Body of pancreas (tissue), 4 donors: ENCODE measurements at regions not wholly inside any gene's neighbourhood (a gene's known extent, or its start where the extent isn't known, plus 50 kb on each side); places are given as distances from the start of the nearest gene placed in this dataset.
A peak's percentile ranks its signal among the peaks of the same experiment; 100 is the strongest.
"Not testable (repeated sequence)": the region's sequence is repeated elsewhere in the genome, so short reads cannot be mapped to it uniquely, and the experiment has no call there.

ENCODE experiments used
- ATAC-seq: fragments of 150-250 bp; one replicate; pipeline ENCODE4 v1.9.1; 2016
- DNase-seq, 4 donors: peaks; one replicate each; pipeline ENCODE4 v3.0.0-alpha.2; 2019
- H3K27ac ChIP-seq, 4 donors: fragments of 200-600 bp; sonication (generic); 1 replicate in 3 of 4; 2 replicates in 1 of 4; pipeline versions ENCODE4 v1.5.1 to v1.6.1; 2016 to 2019; ENCODE audit warnings: mild to moderate bottlenecking in 1 of 4, mixed read lengths in 1 of 4, moderate library complexity in 1 of 4
- H3K27me3 ChIP-seq, 2 donors: fragments of 200-600 bp; sonication (generic); one replicate each; pipeline ENCODE4 v1.6.0; 2016; ENCODE audit warnings: mild to moderate bottlenecking in 1 of 2
- H3K36me3 ChIP-seq, 2 donors: fragments of 200-600 bp; sonication (generic); replicated peaks in 1 of 2; 2 replicates each; pipeline ENCODE4 v1.5.1; 2016; ENCODE audit warnings: low read depth in 2 of 2; ENCODE audit not compliant: insufficient read depth in 1 of 2
- H3K4me1 ChIP-seq: fragments of 200-600 bp; sonication (generic); one replicate; pipeline ENCODE4 v1.6.0; 2016
- H3K4me3 ChIP-seq, 2 donors: fragments of 200-600 bp; sonication (generic); 1 replicate in 1 of 2; 2 replicates in 1 of 2; pipeline ENCODE4 v1.5.1; 2016 to 2019
- H3K9me3 ChIP-seq, 3 donors: fragments of 200-600 bp; sonication (generic); 1 replicate in 2 of 3; 2 replicates in 1 of 3; pipeline ENCODE4 v1.5.1; 2016
- POLR2A ChIP-seq, 3 donors: fragments of 450-650 bp; IDR thresholded peaks; one replicate each; pipeline ENCODE4 v1.6.1; 2016; ENCODE audit warnings: antibody characterized with exemption in 3 of 3, mild to moderate bottlenecking in 2 of 3
- WGBS, 2 donors: methylation state at CpG; one replicate each; pipeline ENCODE4 v1.1.5; 2017; 5-methylcytosine and 5-hydroxymethylcytosine counted together
- intact Hi-C: fragments of 100-400 bp; cut with DNase I; formaldehyde crosslinking; loops from one replicate; pipeline ENCODE4 v1.15.1; 2023
- TF ChIP-seq, protein P1 (sequence below), 7 experiments: fragments of 450-650 bp in 4 of 7; fragments of 200-600 bp in 3 of 7; sonication (generic) in 3 of 7; IDR thresholded peaks; one replicate each; pipeline ENCODE4 v1.5.1; 2016 to 2019; ENCODE audit warnings: antibody characterized with exemption in 7 of 7

DNA sequence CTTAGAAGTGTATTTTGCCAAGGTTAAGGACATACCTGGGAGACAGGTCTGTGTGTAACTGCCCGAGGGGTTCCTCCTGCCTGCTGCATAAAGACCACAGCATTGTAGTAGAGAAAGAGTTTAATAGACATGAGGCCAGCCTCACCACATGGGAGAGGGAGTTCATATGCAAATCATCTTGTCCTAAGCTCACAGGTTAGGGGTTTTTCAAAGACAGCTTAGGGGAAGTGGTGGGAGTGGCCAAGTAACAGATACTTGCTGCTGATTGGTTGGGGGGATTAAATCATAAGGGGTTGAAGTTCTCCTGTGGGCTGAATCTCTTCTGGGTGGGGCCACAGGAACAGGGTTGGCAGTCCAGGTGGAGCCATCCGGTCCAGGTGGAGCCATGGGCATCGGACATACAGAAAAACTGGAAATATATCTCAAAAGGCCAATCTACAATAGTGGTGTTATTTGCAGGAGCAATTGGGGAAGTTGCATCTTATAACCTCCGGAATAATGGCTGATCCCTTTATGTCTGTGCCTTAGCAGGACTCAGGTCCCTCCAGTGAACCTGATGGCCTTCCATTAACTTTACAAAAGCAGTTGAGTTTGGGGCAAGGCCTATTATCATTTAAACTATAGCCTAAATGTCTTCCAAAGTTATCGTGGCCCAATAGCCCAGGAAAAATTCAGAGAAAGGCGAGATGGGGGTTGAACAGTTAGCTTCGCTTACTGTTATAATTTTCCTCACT lies 86.0 kb upstream of the MFGE8 start:
- Histone ChIP-seq H3K4me3 (no peak overlapping the region), H3K4me1 (no peaks in the 10 kb centered on the region), H3K9me3 (no peaks in the 10 kb centered on the region), H3K27ac (no peak overlapping the region), H3K36me3 (no peaks in the 10 kb centered on the region), H3K27me3 (no peaks in the 10 kb centered on the region)
- WGBS, 2 donors = 72 to 74% methylated on average over 7 of the region's 7 CpGs
- TF ChIP-seq, protein P1, sequence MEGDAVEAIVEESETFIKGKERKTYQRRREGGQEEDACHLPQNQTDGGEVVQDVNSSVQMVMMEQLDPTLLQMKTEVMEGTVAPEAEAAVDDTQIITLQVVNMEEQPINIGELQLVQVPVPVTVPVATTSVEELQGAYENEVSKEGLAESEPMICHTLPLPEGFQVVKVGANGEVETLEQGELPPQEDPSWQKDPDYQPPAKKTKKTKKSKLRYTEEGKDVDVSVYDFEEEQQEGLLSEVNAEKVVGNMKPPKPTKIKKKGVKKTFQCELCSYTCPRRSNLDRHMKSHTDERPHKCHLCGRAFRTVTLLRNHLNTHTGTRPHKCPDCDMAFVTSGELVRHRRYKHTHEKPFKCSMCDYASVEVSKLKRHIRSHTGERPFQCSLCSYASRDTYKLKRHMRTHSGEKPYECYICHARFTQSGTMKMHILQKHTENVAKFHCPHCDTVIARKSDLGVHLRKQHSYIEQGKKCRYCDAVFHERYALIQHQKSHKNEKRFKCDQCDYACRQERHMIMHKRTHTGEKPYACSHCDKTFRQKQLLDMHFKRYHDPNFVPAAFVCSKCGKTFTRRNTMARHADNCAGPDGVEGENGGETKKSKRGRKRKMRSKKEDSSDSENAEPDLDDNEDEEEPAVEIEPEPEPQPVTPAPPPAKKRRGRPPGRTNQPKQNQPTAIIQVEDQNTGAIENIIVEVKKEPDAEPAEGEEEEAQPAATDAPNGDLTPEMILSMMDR (IDR thresholded peaks at IDR 0.05) = no peak
- TF ChIP-seq POLR2A (IDR thresholded peaks at IDR 0.05) = no peak
- intact Hi-C loops = no loop called here
- DNase-seq (no peak), ATAC-seq (no peak)

DNA sequence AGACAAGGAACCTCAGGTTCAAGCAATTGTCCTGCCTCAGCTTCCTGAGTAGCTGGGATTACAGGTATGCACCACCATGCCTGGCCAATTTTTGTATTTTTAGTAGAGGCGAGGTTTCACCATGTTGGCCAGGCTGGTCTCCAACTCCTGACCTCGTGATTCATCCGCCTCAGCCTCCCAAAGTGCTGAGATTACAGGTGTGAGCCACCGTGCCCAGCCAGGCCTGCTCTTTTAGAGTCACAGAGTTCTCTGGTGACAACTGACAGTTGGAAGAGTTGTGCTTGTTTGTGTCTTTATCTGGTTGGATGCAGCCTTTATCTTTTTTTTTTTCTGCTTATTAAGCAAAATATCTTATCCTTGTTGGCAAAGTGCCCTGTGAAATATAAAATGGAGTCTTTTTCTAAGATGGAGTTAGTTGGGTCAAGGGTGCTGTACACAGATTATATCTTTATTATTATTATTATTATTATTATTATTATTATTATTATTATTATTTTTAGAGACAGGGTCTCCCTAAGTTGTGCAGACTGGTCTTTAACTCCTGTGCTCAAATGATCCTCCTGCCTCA lies 86.5 kb upstream of the ABHD2 start:
- H3K27me3 ChIP-seq, ATAC-seq, H3K27ac ChIP-seq, H3K9me3 ChIP-seq, DNase-seq, H3K4me1 ChIP-seq, H3K4me3 ChIP-seq, H3K36me3 ChIP-seq, intact Hi-C loops: not testable (repeated sequence)
- 73 to 85% methylated on average over 4 of the region's 4 CpGs for WGBS, 2 donors

- Histone ChIP-seq H3K36me3 (no peaks in the 10 kb centered on the region), H3K27ac (no peak overlapping the region), H3K4me3 (no peak overlapping the region), H3K9me3 (no peaks in the 10 kb centered on the region), H3K27me3 (no peaks in the 10 kb centered on the region), H3K4me1 (no peaks in the 10 kb centered on the region)
- DNase-seq = peak in 1 of 4 donors; percentile 9
- no peak for TF ChIP-seq POLR2A (IDR thresholded peaks at IDR 0.05)
- TF ChIP-seq, protein P1 (IDR thresholded peaks at IDR 0.05) = no peak
- 22 to 37% methylated on average over 5 of the region's 5 CpGs for WGBS, 2 donors
- ATAC-seq = no peak
- intact Hi-C loops = no loop called here
Observed at GRCh38 chr15:89002281-89002761, 85.9 kb upstream of the ABHD2 start.

DNA sequence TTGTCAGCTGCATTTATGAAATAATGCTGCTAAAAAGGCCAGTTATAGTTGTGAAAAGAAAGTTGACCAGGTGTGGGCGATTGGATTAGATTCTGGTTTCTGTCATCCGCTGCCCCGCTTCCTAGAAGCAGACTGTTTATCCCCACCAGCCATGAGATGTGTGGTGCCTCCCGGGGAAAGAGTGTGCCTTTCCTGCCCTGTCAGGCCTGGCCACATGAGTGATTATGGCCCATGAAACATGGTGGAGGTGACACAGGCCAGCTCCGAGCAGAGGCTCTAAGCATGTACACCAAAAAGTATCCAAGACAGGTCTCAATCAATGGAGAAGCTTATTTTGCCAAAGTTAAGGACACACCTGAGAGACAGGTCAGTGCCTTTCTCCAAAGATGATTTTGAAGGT lies 85.4 kb upstream of the ABHD2 start:
- no peaks in the 10 kb centered on the region for H3K27me3 ChIP-seq
- H3K27ac ChIP-seq = no peak overlapping the region
- intact Hi-C loops = no loop called here
- no peaks in the 10 kb centered on the region for H3K4me1 ChIP-seq
- ATAC-seq = no peak
- DNase-seq = no peak
- no peaks in the 10 kb centered on the region for H3K36me3 ChIP-seq
- no peaks in the 10 kb centered on the region for H3K9me3 ChIP-seq
- H3K4me3 ChIP-seq = no peak overlapping the region
- TF ChIP-seq, protein P1 (IDR thresholded peaks at IDR 0.05) = no peak
- 53 to 68% methylated on average over 5 of the region's 5 CpGs for WGBS, 2 donors

- Histone ChIP-seq H3K4me3 (no peak overlapping the region), H3K4me1 (no peaks in the 10 kb centered on the region), H3K36me3 (no peaks in the 10 kb centered on the region), H3K27ac (no peak overlapping the region), H3K27me3 (no peaks in the 10 kb centered on the region), H3K9me3 (no peaks in the 10 kb centered on the region)
- intact Hi-C loops = no loop called here
- no peak for TF ChIP-seq POLR2A (IDR thresholded peaks at IDR 0.05)
- TF ChIP-seq, protein P1 (IDR thresholded peaks at IDR 0.05) = no peak
- WGBS, 2 donors = 55 to 63% methylated on average over 11 of the region's 11 CpGs
- ATAC-seq = no peak
- no peak for DNase-seq
Observed at GRCh38 chr15:89003865-89004725, 84.2 kb upstream of the ABHD2 start.
